HG02852 (cell line): ENCODE measurements at regions not wholly inside any gene's neighbourhood (a gene's known extent, or its start where the extent isn't known, plus 50 kb on each side); places are given as distances from the start of the nearest gene placed in this dataset.
"Not testable (repeated sequence)": the region's sequence is repeated elsewhere in the genome, so short reads cannot be mapped to it uniquely, and the experiment has no call there.

ENCODE experiments used
- ATAC-seq: cut with Tn5 transposase; IDR thresholded peaks from one replicate; pipeline ENCODE4 v1.9.1; 2021; ENCODE audit warnings: mild to moderate bottlenecking, moderate library complexity; ENCODE audit not compliant: unreplicated experiment

GRCh38 chr5:67606586-67606947, 410.0 kb upstream of the CD180 start:
- ATAC-seq: no peak

DNA sequence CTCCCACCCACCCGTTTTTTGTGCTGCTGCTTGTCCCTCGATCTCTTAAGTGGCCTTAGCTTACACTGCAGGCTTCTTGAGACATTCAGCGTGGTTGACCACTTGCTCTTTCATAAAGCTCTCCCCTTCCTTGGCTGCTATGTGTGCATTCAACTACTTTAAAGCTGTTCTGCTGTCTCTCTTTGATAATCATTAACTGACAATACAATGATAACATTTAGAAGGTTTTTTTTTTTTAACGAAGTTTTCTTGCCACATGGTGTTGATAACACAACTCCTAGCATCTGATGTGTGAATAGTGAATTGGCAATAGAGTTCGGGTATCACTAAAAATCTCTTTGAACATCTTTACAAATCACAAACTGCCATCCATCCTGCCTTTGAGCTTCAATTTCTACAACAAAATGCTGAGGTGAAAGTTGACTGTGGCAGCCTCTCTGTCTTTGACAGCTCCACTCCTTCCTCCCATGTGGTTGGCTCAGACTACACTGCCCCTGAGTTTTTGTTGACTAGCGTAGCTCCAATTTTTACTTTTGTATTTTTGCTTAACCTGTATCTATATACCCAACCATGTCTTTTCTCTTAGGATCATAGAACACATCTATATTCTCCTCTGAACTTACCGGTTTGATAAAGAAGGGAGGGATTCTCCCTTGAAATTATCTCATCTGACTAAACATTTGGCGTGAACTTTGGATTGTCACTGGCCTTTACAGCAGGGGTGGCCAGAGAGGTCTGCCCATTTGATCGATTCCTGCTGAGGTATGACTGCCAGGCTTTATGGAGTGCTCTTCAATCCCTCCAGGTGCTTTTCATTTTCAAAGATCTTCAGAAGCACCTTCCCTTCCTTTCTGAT, 409.4 kb upstream of the CD180 start:
- no peak for ATAC-seq

GRCh38 chr5:67591491-67591890, 394.9 kb upstream of the CD180 start:
- ATAC-seq: no peak

DNA sequence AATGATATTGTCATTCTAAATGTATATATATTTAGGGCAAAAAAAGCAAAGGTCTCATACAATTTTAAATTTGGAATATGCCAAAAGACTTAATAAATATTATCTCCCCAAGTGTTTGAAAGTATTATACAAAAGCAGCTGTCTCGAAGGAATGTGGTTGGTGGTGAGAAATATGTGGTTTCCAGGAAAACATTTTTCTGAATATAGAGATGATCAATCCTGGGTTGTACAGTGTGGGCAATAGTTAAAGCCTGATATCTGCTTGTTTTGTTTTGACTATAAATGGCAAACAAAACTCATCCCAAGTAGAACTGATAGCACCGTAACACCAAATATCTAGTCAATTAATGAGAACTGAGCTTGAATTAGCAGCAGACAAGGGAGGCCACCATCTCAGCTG, 391.8 kb upstream of the CD180 start:
- ATAC-seq: no peak

GRCh38 chr5:67581203-67581602, 384.6 kb upstream of the CD180 start:
- no peak for ATAC-seq

DNA sequence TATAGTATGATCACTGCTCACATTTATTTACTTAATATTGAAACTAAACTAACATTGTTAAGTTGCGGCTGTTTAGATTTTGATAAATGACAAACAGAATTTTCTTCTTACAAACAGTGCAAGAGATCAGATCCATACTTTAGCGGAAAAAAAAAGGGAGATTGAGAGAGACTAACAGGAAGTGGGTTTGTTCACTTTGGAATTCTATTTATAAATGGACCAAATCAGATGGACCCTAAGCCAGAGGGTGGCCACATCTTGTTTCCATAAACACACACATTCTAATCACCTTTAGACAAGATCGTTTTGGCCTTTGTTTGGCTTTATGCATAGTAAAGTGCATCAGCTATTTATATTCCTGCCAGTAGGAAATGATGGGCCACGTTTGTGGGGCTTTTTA, 381.4 kb upstream of the CD180 start:
- no peak for ATAC-seq

DNA sequence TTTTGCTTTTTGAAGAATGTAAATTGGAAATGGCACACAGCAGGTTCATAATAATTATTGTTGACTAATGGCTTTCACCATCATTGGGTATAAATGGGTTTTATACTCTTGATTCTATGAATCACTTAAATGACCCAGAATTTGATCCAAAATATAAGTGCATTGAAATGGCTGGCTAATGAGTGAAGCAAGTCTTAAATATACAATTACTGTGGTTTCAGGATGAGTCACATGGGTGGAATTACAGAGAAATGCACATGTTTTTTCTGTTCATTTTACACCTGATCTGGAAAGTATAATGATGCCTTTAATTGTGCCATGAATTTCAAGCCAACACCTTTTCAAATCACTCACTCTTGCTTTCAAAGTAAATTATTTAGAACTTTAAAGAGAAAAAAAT, 380.8 kb upstream of the CD180 start:
- ATAC-seq: no peak

- no peak for ATAC-seq
Observed at GRCh38 chr5:67576112-67576511, 379.5 kb upstream of the CD180 start.

DNA sequence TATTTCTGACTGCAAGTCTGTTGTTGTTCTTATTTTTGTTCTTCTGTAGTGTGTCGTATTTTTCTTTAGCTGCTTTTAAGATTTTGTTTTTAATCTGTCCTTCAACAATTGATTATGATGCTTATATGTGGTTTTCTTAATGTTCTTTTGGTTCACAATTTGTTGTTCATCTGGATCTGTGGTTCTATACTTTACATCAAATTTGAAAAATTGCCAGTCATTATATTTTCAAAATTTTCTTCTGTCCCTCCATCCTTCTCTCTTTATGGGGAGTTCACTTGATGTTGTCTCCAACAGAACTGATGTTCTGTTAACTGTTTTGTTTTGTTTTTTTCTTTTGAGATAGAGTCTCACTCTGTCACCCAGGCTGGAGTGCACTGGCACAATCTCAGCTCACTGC, 378.5 kb upstream of the CD180 start:
- ATAC-seq: no peak

- ATAC-seq: no peak
Observed at GRCh38 chr5:67561151-67561932, 364.7 kb upstream of the CD180 start.

DNA sequence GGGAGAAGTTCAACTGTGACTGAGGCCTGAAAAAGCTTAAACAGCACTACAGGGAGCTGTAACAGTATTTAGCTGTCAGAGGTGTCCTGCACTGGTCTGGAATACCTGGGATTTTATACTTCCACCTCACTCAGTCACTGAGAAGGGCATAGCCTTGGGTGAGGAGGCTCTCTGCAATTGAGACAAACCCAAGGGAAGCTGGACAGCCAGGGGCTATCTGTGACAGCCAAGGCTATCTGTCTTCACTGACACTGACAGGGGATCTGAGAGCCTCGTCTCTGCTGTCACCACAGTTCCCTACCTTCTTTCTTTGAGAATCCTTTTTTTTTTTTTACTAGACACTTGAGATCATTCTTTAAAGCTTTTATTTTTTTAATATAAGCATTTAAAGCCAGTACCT, 356.2 kb upstream of the CD180 start:
- no peak for ATAC-seq

- no peak for ATAC-seq
Observed at GRCh38 chr5:67549947-67550346, 353.3 kb upstream of the CD180 start.

DNA sequence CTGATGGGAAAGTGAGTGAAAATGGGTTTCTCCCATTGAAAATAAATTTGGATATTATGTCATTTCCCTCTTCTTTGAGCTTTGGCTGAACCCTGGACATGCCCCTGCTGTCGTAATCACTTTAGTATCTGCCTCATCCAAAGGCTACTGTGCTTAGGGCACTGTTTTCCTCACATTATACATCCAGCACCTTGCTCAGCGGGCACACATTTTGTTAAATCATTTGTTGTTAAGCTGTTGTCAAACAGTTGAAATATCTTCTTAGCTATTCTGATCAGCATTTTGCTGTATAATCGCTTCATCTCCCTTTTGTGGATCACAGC, 352.7 kb upstream of the CD180 start:
- no peak for ATAC-seq

GRCh38 chr5:67548520-67549295, 352.1 kb upstream of the CD180 start:
- ATAC-seq: no peak

DNA sequence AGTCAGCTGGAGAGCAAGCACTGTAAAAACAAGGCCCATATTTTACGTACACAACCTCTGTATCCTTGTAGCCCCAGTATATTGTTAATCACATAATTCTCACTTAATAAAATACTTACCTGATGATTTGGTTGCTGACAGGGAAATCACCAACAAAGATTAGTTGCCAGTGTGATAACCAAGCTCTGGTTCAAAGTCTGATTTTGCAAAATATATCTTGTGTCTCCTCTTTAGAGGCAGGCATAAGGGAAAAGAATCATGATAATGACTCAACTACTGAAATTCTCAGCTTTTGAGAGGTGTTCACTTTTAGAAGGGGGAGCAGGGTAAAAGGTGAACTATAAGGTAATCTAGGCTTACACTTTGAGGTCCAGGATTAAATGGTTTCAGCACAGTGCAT, 351.1 kb upstream of the CD180 start:
- ATAC-seq: no peak

- not testable (repeated sequence) for ATAC-seq
Observed at GRCh38 chr5:67544942-67545341, 348.3 kb upstream of the CD180 start.

GRCh38 chr5:67543720-67544270, 347.2 kb upstream of the CD180 start:
- no peak for ATAC-seq

- ATAC-seq: no peak
Observed at GRCh38 chr5:67542479-67542878, 345.9 kb upstream of the CD180 start.

DNA sequence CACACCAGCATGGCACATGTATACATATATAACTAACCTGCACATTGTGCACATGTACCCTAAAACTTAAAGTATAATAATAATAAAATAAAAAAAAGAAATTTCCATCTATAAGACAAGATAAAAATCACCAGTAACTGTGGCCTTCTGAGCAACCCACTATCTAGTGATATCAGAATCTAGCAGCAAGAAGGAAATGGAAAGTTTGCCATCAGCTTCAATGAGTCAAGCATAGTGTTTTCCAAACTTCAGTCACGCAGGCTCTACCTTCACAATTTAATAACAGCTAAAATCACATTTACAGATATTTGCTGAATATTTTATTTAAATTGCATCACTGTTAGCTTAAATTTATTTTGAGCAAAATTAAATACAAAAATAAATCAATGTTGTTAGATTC, 345.3 kb upstream of the CD180 start:
- ATAC-seq: no peak

DNA sequence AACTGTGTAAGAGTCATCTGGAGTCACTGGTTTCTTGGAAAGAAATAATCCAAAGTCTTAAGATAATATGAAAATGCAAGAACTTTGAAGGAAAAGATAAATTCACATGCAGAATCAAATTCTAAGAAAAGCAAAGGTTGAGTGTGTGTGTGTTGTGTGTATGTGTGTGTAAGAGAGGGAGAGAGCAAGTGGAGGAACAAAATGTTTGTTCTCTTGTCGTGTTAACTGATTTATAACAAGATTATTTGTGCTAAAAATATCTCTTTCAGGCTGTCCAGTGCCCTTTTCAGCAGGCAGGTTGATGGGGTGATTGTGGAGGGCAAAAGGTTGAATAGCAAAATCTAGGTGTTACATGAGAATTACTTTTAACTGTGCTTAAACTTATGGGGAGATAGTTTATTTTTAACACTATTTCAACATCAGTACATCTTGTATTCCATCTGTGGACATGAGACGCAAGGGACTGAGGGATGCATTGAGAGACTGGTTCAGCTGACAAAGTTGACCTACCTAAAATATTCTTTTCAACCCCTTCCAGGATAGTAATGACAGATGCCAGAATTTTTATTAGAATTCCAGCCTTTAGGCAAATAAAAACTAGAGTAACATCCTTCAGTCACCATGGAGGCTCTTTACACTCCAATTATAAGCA, 342.4 kb upstream of the CD180 start:
- no peak for ATAC-seq
